HG02973 (cell line): ENCODE measurements at regions not wholly inside any gene's neighbourhood (a gene's known extent, or its start where the extent isn't known, plus 50 kb on each side); places are given as distances from the start of the nearest gene placed in this dataset.
"Not testable (repeated sequence)": the region's sequence is repeated elsewhere in the genome, so short reads cannot be mapped to it uniquely, and the experiment has no call there.

Source experiments
- ATAC-seq: cut with Tn5 transposase; IDR thresholded peaks from one replicate; pipeline ENCODE4 v1.9.1; 2021; ENCODE audit warnings: moderate library complexity; ENCODE audit not compliant: unreplicated experiment

- no peak for ATAC-seq
These were observed 215.8 kb upstream of the HSFY2 start for GRCh38 chrY:18989356-18989755.

DNA sequence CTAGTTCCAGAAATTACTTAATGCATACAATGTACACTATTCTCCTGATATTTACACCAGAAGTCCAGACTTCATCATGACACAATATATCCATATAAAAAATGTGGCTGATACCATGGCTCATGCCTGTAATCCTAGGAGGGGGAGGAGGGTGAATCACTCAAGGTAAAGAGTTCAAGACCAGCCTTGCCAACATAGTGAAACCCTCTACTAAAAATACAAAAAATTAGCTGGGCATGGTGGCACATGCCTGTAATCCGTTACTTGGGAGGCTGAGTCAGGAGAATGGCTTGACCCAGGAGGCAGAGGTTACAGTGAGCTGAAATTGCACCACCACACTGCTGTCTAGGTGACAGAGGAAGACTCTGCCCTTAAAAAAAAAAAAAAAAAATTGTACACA lies 192.5 kb upstream of the HSFY2 start:
- ATAC-seq, result no peak

- no peak for ATAC-seq
These were observed 185.3 kb upstream of the HSFY2 start for GRCh38 chrY:18958846-18959245.

- no peak for ATAC-seq
These were observed 178.3 kb upstream of the HSFY2 start for GRCh38 chrY:18951657-18952435.

DNA sequence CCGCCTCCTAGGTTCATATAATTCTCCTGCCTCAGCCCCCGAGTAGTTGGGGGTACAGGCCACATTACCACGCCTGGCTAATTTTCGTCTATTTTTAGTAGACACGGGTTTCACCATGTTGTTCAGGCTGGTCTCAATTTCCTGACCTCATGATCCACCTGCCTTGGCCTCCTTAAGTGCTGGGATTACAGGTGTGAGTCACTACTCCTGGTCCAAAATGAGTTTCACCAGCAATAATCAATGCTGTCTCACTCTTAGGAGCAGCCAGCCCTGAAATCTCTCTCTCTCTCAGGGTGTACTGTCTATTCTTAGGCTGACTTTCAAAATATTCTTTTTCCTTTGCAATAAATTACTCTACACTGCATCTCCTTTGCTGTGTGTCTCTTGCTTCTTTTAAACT lies 177.5 kb upstream of the HSFY2 start:
- ATAC-seq, result no peak

GRCh38 chrY:18936831-18937230 lies 163.3 kb upstream of the HSFY2 start:
- no peak for ATAC-seq

DNA sequence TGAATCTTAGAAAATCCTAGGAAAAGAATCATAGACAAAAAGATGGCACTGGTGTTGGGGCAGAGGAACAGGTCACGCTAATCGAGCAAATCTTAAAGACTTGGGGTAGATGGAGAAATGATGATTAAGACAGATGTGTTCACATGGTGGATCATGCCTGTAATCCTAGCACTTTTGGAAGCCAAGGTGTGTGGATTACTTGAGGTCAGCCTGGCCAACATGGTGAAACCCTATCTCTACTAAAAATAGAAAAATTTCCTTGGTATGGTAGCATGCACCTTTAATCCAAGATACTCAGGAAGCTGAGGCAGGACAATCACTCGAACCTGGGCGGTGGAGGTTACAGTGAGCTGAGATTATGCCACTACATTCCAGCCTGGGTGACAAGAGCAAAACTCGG lies 145.7 kb upstream of the HSFY2 start:
- no peak for ATAC-seq

DNA sequence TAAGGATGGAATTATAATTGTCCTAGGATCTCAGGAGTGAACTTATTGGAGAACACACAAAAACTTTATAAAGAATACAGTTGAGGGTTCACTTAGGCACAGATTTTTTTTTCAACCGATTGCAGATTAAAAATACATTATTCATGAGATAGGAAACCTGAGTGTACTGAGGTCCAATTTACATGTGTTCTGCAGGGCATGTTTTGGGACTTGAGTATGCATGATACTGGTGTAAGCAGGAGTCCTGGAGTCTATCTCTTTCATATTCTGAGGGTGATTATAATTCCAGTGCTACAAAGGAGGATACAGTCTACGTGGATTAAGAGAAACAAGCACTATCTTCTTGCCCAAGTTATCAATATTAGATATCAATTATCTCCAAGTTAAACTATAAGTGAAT lies 139.3 kb upstream of the HSFY2 start:
- ATAC-seq, result no peak

DNA sequence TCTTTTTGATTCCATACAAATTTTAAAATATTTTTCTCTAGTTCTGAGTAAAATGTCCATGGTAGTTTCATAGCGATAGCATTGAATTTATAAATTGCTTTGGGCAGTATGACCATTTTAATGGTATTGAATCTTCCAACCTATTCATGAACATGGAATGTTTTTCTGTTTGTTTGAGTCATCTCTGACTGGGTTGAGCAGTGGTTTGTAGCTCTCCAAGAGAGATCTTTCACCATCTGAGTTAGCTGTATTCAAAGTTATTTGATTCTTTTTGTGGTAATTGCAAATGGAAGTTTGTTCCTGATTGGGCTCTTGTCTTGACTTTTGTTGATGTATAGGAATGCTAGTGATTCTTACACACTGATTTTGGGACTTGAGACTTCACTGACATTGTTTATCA lies 136.3 kb upstream of the HSFY2 start:
- no peak for ATAC-seq

DNA sequence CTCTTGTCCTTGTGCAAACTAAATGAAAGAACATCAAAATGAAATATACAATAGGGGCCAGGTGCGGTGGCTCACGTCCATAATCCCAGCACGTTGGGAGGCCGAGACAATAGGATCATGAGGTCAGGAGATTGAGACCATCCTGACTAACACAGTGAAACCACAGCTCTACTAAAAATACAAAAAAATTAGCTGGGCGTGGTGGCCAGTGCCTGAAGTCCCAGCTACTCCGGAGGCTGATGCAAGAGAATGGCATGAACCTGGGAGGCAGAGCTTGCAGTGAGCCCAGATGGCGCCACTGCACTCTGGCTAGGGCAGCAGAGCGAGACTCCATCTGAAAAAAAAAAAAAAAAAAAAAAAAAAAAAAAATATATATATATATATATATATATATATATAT lies 132.7 kb upstream of the HSFY2 start:
- not testable (repeated sequence) for ATAC-seq

- no peak for ATAC-seq
These were observed 130.8 kb upstream of the HSFY2 start for GRCh38 chrY:18904296-18904695.

- no peak for ATAC-seq
These were observed 118.5 kb upstream of the HSFY2 start for GRCh38 chrY:18891994-18892393.

- no peak for ATAC-seq
These were observed 116.0 kb upstream of the HSFY2 start for GRCh38 chrY:18889548-18889947.

GRCh38 chrY:18884748-18885147 lies 111.2 kb upstream of the HSFY2 start:
- ATAC-seq, result no peak

DNA sequence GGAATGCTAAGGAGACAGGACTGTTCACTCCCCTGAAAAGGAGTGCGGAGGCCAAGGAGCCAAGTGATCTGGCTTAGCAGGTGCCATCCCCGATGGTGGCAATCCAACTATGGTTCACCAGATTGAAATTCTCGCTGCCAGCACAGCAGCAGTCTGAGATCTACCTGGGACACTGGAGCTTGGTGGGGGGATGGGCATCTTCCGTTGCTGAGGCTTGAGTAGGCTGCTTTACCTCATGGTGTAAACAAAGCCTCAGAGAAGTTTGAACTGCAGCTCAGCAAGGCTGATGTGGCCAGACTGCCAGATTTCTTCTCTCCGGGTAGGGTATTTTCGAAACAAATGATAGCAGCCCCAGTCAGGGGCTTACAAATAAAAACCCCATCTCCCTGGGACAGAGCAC lies 95.6 kb upstream of the HSFY2 start:
- ATAC-seq, result not testable (repeated sequence)

DNA sequence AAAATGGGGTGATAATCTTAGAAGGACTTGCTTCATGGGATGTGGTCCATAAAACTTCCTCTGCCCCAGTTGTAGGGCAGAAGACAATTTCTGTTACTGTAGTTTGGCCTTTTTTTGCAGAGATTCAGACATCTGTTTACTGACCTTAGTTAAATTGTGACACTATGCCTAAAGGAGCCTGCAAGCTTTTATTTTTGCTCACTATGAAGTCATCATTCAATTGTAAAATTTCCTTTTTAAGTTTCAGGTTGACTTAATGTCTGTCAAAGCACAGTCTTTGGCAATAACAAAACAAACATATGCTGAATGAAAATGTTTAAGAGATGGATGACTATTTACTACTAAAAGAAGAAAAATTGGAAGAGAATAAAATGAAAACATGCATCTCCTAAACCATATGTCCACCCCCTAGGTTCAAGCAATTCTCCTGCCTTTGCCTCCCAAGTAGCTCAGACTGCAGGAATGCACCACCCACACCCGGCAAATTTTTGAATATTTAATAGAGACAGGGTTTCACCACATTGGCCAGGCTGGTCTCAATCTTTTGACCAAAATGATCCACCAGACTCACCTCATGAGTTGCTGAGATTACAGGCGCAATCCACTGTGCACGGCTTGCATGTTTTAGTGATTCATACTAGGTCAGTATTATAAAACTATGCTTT lies 93.5 kb upstream of the HSFY2 start:
- ATAC-seq, result not testable (repeated sequence)

GRCh38 chrY:18860856-18861255 lies 87.3 kb upstream of the HSFY2 start:
- ATAC-seq, result not testable (repeated sequence)

GRCh38 chrY:18858484-18859191 lies 85.1 kb upstream of the HSFY2 start:
- ATAC-seq, result not testable (repeated sequence)

DNA sequence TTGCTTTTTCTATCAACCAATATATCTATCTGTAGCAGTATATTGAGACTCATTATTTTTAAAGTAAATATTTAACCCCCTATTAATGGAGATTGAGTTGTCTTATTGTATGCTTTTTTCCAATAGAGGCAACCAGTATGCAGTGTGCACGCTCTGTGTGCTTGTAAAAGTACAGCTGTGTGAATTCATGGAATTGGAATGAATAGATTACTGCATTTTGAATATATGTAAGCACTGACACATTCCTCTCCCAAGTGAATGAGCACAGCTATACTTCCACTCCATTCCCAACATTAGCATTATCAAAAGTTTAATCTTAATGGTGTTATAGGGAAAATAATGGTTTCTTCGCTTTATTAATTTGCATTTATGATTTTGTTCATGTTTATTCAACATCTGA lies 81.6 kb upstream of the HSFY2 start:
- not testable (repeated sequence) for ATAC-seq

DNA sequence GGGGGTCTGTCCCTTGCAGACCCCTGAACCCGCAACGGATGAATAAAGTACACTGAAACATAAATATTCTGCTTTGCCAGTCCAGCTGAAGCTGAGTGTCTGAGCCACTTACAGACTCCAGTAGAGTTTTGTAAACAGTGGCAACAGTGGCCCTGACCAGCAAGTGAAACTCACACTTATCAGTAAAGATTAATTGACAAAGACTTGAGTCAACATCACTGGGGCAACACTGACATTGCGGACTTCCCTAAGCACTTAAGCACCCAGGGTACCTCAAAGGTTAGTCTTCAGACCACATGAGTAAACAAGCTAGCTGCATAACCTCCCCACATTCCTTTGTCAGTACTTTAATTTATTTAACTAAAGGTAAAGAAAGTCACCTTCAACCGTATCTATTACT lies 79.8 kb upstream of the HSFY2 start:
- not testable (repeated sequence) for ATAC-seq

- ATAC-seq, result not testable (repeated sequence)
These were observed 63.1 kb upstream of the HSFY2 start for GRCh38 chrY:18836643-18837042.
